Right atrium auricular region (tissue), 2 donors: ENCODE measurements at regions not wholly inside any gene's neighbourhood (a gene's known extent, or its start where the extent isn't known, plus 50 kb on each side); places are given as distances from the start of the nearest gene placed in this dataset.

Source experiments
- DNase-seq: peaks from one replicate; pipeline ENCODE4 v3.0.0-alpha.2; 2019; ENCODE audit warnings: low spot score
- H3K27ac ChIP-seq, 2 donors: fragments of 200-600 bp; sonication (generic); 1 replicate in 1 of 2; 2 replicates in 1 of 2; pipeline ENCODE4 v1.5.1; 2016 to 2019
- H3K27me3 ChIP-seq, 2 donors: fragments of 200-600 bp; sonication (generic); one replicate each; pipeline versions ENCODE4 v1.5.1 to v1.6.0; 2017 to 2019
- H3K36me3 ChIP-seq: fragments of 200-600 bp; sonication (generic); one replicate; pipeline ENCODE4 v1.5.1; 2016
- H3K4me1 ChIP-seq, 2 donors: fragments of 200-600 bp; sonication (generic); one replicate each; pipeline versions ENCODE4 v1.5.1 to v1.6.0; 2017 to 2019
- H3K4me3 ChIP-seq, 2 donors: fragments of 200-600 bp; sonication (generic); 1 replicate in 1 of 2; 2 replicates in 1 of 2; pipeline ENCODE4 v1.5.1; 2017 to 2019; ENCODE audit warnings: mild to moderate bottlenecking in 1 of 2, moderate library complexity in 1 of 2
- H3K9me3 ChIP-seq, 2 donors: fragments of 200-600 bp; sonication (generic); one replicate each; pipeline ENCODE4 v1.5.1; 2019
- TF ChIP-seq, protein P1 (sequence below), 2 donors: fragments of 200-600 bp; sonication (generic); IDR thresholded peaks; one replicate each; pipeline ENCODE4 v1.5.1; 2019; ENCODE audit warnings: antibody characterized with exemption in 2 of 2

DNA sequence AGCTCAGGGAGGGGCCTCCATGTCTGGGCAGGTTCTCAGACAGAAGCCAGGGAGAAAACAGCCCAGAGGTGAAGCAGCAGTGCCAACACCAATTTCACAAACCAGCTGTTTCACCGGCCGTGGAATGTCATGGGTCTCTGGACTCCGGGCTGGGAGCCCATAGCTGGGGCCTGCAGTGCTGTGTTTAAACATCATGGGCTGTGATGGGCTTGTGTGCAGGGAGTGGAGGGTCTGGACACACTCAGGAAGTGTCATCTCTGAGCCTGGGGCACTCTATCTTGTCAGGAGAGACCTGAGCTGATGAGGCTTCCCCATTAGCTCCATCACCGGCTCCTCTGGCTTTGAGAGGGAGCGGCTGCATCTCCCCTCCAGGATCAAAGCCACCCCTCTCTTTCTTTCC lies 173.6 kb upstream of the IGSF21 start:
- Histone ChIP-seq H3K4me3 (no peak overlapping the region), H3K4me1 (peaks cover 0 to 15% of the 10 kb centered on the region in 2 donors), H3K27ac (no peak overlapping the region), H3K36me3 (no peaks in the 10 kb centered on the region), H3K27me3 (no peaks in the 10 kb centered on the region), H3K9me3 (no peaks in the 10 kb centered on the region)
- DNase-seq = no peak
- TF ChIP-seq, protein P1, sequence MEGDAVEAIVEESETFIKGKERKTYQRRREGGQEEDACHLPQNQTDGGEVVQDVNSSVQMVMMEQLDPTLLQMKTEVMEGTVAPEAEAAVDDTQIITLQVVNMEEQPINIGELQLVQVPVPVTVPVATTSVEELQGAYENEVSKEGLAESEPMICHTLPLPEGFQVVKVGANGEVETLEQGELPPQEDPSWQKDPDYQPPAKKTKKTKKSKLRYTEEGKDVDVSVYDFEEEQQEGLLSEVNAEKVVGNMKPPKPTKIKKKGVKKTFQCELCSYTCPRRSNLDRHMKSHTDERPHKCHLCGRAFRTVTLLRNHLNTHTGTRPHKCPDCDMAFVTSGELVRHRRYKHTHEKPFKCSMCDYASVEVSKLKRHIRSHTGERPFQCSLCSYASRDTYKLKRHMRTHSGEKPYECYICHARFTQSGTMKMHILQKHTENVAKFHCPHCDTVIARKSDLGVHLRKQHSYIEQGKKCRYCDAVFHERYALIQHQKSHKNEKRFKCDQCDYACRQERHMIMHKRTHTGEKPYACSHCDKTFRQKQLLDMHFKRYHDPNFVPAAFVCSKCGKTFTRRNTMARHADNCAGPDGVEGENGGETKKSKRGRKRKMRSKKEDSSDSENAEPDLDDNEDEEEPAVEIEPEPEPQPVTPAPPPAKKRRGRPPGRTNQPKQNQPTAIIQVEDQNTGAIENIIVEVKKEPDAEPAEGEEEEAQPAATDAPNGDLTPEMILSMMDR (IDR thresholded peaks at IDR 0.05) = no peak

DNA sequence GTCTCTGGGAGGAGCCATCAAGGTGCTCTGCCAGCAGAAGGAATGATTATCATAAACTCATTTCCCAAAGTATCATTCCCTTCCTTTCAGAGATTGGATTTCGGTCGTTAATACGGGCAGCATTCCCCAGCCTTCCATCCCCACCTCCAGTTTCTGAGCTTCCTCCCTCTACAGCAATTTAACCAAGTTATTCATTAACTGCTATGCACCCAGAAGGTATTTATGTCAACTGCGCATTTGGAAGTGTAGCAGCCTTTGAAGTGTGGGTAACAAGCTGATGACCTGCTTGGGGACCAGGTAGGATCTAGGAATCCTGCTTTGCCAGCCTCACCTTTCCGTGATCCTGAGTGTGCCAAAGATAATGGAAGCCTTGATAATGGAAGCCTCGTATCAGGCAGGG lies 172.4 kb upstream of the IGSF21 start:
- Histone ChIP-seq H3K27ac (no peak overlapping the region), H3K4me1 (peaks cover 0 to 3% of the 10 kb centered on the region in 2 donors), H3K9me3 (no peaks in the 10 kb centered on the region), H3K27me3 (no peaks in the 10 kb centered on the region), H3K36me3 (no peaks in the 10 kb centered on the region), H3K4me3 (no peak overlapping the region)
- TF ChIP-seq, protein P1 (IDR thresholded peaks at IDR 0.05) = no peak
- no peak for DNase-seq

DNA sequence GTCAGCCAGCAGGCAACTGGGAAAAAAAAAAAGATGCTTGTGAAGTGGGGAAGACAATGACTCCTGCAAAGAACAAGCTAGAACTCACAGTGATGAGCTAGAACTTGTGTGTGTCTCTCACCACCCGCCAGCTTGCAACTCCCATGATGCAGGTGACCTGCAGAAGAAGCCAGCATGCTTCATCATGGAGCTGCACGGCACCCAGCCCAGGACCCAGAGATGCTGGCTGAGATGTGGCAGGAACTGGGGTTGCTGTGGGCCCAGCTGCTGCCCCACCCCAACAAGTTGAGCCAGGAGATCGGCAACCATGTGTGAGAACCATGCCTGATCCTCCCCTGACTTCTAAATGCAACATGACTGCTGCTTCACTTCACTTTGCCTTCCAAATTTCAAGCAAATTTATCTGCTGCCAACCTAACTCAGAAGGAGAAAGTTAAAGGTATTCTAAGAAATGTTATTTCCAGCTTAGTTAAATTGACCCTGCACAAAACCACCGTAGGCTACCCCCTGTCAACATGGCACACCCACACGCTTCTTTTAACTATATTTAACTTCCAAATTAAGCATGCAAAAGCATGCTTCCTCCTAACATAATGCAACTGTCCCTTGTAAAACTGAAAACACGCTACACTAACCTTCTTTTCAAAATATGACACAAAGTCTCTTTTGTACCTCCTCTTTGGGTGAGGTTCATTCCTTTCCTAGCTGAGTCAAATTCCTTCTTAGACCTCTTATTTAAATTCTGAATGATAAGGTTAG lies 166.0 kb upstream of the IGSF21 start:
- no peak for DNase-seq
- no peaks in the 10 kb centered on the region for H3K36me3 ChIP-seq
- no peak overlapping the region for H3K4me3 ChIP-seq
- TF ChIP-seq, protein P1 (IDR thresholded peaks at IDR 0.05) = no peak
- no peaks in the 10 kb centered on the region for H3K9me3 ChIP-seq
- H3K4me1 ChIP-seq = no peaks in the 10 kb centered on the region
- H3K27me3 ChIP-seq = no peaks in the 10 kb centered on the region
- H3K27ac ChIP-seq = no peak overlapping the region

DNA sequence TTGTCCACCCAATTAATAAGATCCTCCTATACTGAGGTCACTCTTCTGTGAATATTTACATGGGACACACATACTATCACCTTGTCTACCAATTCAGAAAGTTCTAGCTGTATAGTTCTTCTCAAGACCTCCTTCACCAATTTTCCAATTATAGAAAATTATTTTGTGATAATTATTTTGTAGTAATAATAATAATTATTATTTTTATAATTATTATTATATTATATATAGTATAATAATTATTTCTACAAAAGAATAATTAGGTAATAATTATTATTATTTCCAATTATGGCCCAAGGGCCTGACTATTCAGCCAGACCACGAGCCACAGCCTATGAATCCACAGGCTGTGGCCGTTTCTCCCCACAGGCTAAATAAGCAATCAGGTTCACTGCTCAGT lies 164.1 kb upstream of the IGSF21 start:
- DNase-seq = no peak
- Histone ChIP-seq H3K4me1 (no peaks in the 10 kb centered on the region), H3K4me3 (no peak overlapping the region), H3K9me3 (no peaks in the 10 kb centered on the region), H3K36me3 (no peaks in the 10 kb centered on the region), H3K27me3 (no peaks in the 10 kb centered on the region), H3K27ac (no peak overlapping the region)
- TF ChIP-seq, protein P1 (IDR thresholded peaks at IDR 0.05) = no peak

DNA sequence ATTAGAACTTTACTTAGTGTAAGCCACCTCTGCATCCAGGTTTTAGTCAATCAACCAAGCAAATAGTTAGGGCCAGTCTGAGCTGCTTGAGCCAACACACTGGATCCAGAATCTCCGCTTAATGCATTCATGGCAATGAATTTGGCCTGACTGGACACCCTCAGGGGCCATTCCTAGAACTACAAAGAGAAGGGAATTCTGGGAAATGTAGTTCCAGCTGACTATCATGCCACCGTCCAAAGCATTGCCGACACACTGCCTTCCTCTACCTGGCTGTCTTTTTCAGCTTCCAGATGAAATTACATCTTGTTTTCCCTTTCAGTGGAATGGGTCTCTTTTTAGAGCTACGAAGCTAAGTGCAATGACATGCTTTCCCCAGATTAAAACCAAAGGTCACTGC lies 163.0 kb upstream of the IGSF21 start:
- no peak for DNase-seq
- no peaks in the 10 kb centered on the region for H3K36me3 ChIP-seq
- H3K4me3 ChIP-seq = no peak overlapping the region
- H3K27ac ChIP-seq = no peak overlapping the region
- H3K4me1 ChIP-seq = no peaks in the 10 kb centered on the region
- TF ChIP-seq, protein P1 (IDR thresholded peaks at IDR 0.05) = no peak
- H3K9me3 ChIP-seq = no peaks in the 10 kb centered on the region
- H3K27me3 ChIP-seq = no peaks in the 10 kb centered on the region

DNA sequence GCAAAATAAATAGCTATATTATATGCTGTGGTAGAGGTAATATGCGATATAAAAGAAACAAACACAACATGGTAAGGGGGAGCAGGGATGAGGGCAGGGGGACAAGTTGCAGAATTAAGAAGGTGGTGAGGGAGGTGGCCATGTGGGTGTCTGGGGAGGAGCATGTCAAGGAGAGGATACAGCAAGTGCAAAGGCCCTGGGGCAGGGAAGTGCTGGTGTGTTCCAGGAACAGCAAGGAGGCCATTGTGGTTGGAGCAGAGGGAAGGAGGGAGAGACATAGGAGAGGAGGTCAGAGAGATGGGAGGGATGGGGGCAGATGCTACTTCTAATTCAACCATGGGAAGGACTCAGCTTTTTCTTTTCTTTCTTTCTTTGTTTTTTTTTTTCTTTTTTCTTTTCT lies 161.2 kb upstream of the IGSF21 start:
- no peaks in the 10 kb centered on the region for H3K9me3 ChIP-seq
- no peaks in the 10 kb centered on the region for H3K36me3 ChIP-seq
- TF ChIP-seq, protein P1 (IDR thresholded peaks at IDR 0.05) = no peak
- H3K27ac ChIP-seq = no peak overlapping the region
- no peaks in the 10 kb centered on the region for H3K4me1 ChIP-seq
- H3K27me3 ChIP-seq = no peaks in the 10 kb centered on the region
- no peak overlapping the region for H3K4me3 ChIP-seq
- no peak for DNase-seq
